GM12865 (cell line): ENCODE measurements at regions not wholly inside any gene's neighbourhood (a gene's known extent, or its start where the extent isn't known, plus 50 kb on each side); places are given as distances from the start of the nearest gene placed in this dataset.
"Not testable (repeated sequence)": the region's sequence is repeated elsewhere in the genome, so short reads cannot be mapped to it uniquely, and the experiment has no call there.

ENCODE experiments used
- DNase-seq: peaks from one replicate; pipeline ENCODE4 v3.0.0; 2010; ENCODE audit warnings: low read depth
- H3K4me3 ChIP-seq: 2 replicates; pipeline ENCODE4 v1.5.1; 2011; ENCODE audit warnings: mild to moderate bottlenecking, low read depth, low read length, control low read depth
- TF ChIP-seq, protein P1 (sequence below): IDR thresholded peaks from 2 replicates; pipeline ENCODE4 v1.5.1; 2011; ENCODE audit warnings: low read length, control low read depth, low read depth, inconsistent platforms; ENCODE audit not compliant: insufficient read depth; ENCODE audit errors: missing control alignments

DNA sequence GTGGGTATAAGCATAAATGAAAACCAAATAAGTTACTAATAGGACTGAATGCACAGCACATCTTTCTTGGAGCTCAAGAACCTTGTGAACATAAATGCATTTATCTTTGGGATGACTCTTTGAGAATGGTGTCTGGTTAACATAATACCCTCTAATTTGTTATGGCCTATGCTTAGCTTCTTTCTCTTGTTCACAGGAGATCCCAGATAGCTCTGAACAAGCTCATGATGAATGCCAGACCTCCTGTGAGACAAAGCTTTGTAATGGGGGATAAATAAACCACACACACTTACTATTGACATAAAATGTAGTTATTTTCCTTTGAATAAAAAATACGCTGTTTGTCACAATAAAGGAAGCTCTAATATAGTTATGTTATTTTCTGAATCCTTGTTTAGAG lies 111.5 kb downstream of the PSAT1 start:
- H3K4me3 ChIP-seq, result no peak overlapping the region
- DNase-seq, result no peak
- TF ChIP-seq, protein P1, sequence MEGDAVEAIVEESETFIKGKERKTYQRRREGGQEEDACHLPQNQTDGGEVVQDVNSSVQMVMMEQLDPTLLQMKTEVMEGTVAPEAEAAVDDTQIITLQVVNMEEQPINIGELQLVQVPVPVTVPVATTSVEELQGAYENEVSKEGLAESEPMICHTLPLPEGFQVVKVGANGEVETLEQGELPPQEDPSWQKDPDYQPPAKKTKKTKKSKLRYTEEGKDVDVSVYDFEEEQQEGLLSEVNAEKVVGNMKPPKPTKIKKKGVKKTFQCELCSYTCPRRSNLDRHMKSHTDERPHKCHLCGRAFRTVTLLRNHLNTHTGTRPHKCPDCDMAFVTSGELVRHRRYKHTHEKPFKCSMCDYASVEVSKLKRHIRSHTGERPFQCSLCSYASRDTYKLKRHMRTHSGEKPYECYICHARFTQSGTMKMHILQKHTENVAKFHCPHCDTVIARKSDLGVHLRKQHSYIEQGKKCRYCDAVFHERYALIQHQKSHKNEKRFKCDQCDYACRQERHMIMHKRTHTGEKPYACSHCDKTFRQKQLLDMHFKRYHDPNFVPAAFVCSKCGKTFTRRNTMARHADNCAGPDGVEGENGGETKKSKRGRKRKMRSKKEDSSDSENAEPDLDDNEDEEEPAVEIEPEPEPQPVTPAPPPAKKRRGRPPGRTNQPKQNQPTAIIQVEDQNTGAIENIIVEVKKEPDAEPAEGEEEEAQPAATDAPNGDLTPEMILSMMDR, result no peak

DNA sequence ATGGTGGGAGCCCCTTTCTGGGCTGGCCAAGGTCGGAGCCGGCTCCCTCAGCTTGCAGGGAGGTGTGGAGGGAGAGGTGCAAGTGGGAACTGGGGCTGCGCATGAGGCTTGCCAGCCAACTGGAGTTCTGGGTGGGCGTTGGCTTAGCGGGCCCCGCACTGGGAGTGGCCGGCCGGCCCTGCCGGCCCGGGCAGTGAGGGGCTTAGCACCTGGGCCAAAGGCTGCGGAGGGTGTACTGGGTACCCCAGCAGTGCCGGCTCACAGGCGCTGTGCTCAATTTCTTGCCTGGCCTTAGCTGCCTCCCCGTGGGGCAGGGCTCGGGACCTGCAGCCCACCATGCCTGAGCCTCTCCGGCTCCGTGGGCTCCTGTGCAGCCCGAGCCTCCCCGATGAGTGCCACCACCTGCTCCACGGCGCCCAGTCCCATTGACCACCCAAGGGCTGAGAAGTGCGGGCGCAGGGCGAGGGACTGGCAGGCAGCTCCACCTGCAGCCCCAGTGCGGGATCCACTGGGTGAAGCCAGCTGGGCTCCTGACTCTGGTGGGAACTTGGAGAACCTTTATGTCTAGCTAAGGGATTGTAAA lies 113.1 kb downstream of the PSAT1 start:
- not testable (repeated sequence) for H3K4me3 ChIP-seq, DNase-seq

DNA sequence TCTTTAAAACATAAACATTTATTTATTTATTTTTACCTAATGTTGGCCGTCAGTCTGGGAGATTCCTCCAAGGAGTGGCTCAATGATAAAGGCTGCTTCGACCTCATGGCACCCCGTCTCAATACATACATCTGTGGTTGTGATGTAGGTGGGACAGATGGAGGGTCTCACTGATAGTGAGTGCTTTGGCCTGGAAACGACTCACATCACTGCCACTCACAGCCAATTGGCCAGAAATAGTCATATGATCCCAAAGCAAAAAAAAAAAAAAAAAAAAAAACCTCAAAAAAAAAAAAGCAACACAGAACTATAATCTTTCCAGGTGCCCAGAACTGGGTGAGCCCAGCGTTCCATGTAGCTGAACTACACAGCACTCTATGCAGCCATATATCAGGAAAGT lies 125.4 kb downstream of the PSAT1 start:
- TF ChIP-seq, protein P1, result no peak
- H3K4me3 ChIP-seq, result no peak overlapping the region
- no peak for DNase-seq

DNA sequence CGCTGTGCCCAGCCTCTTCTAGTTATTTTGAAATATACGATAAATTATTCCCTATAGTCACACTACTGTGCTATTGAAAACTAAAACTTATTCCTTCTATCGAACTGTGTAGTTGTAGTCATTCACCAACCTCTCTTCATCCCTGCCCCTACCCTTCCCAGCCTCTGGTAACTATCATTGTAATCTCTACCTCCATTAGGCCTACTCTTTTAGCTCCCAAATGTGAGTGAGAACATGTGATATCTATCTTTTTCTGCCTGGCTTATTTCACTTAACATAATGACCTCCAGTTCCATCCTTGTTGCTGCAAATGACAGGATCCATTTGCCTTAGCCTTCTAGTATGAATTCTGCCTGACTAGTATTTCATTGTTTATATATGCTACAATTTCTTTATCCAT lies 127.4 kb downstream of the PSAT1 start:
- TF ChIP-seq, protein P1, result no peak
- no peak overlapping the region for H3K4me3 ChIP-seq
- DNase-seq, result no peak

DNA sequence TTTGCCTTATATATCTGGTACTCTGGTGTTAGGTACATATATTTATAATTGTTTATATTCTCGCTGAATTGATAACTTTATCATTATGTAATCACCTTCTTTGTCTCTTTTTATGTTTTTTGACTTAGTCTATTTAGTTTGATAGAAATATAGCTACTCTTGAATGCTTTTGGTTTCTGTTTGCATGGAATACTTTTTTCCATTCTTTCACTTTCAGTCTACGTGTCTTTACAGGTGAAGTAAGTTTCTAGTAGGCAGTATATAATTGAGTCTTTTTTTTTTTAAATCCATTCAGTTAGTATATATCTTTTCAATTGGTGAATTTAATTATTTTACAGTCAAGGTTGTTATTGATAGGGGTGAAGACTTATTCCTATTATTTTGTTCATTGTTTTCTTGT lies 131.7 kb downstream of the PSAT1 start:
- no peak overlapping the region for H3K4me3 ChIP-seq
- DNase-seq, result no peak
- TF ChIP-seq, protein P1, result no peak

DNA sequence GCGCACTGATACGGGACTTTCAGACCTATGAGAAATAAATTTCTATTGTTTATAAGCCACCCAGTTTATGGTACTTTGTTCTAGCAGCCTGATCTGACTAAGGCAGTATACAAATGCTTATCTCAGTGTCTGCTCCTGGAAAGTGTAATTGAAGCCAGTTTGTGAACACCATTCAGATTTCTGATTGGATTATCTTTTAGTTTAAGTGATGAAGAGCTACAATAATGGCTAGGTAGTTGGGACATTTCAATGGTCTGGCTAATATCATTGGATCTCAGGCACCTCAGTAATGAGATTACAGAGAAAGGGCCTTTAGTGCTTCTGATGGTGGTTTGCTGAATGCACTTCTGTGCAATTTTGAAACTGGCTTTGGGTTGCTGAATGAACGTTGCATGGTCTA lies 133.5 kb downstream of the PSAT1 start:
- TF ChIP-seq, protein P1, result no peak
- no peak for DNase-seq
- no peak overlapping the region for H3K4me3 ChIP-seq

DNA sequence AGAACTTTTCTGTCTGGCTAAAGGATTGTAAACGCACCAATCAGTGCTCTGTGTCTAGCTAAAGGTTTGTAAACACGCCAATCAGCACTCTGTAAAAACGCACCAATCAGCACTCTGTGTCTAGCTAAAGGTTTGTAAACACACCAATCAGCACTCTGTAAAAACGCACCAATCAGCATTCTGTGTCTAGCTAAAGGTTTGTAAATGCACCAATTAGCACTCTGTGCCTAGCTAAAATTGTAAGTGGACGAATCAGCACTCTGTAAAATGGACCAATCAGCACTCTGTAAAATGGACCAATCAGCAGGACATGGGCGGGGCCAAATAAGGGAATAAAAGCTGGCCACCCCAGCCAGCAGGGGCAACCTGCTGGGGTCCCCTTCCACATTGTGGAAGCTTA lies 134.1 kb downstream of the PSAT1 start:
- H3K4me3 ChIP-seq, DNase-seq: not testable (repeated sequence)

DNA sequence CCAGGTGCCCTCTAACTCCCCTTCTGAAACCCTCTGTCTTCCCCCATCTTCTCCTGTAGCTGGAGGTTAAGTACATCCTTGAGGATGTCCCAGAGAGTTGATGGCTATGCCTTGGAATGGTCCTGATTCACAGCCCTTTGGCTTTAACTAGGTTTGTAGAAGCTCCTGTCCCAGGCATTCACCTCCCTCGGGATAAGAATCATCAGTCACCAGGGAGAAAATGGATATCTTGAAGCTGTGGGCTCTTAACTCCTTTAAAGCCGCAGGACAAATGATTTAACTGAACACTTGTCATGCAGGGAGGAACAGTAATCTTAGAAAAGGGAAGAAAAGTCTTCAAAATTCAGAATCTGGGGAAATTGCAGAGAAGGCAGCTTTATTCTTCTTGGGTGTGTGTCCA lies 139.9 kb downstream of the PSAT1 start:
- no peak for DNase-seq
- TF ChIP-seq, protein P1, result no peak
- H3K4me3 ChIP-seq, result no peak overlapping the region
